PFSK-1 (cell line): ENCODE measurements at regions not wholly inside any gene's neighbourhood (a gene's known extent, or its start where the extent isn't known, plus 50 kb on each side); places are given as distances from the start of the nearest gene placed in this dataset.

Source experiments
- FOXP2 ChIP-seq: optimal IDR thresholded peaks from 2 replicates; pipeline ENCODE3; 2011; ENCODE audit warnings: borderline replicate concordance, control low read depth, inconsistent platforms; ENCODE audit not compliant: insufficient read depth; ENCODE audit errors: extremely low read length, extremely low read depth
- POLR2AphosphoS5 ChIP-seq: IDR thresholded peaks from 2 replicates; pipeline ENCODE4 v1.6.1; 2012; ENCODE audit warnings: low read depth, mild to moderate bottlenecking, control low read depth, low read length, moderate library complexity
- REST ChIP-seq, 2 experiments: IDR thresholded peaks; 2 replicates each; pipeline versions ENCODE4 v1.6.1 to v1.8.0; 2011 to 2012; ENCODE audit warnings: low read depth in 2 of 2, low read length in 2 of 2, control low read depth in 1 of 2, inconsistent platforms in 1 of 2, mild to moderate bottlenecking in 1 of 2, moderate library complexity in 1 of 2; ENCODE audit not compliant: insufficient read depth in 1 of 2
- SIN3A ChIP-seq: IDR thresholded peaks from 2 replicates; pipeline ENCODE4 v1.6.1; 2012; ENCODE audit warnings: mild to moderate bottlenecking, low read length, moderate library complexity, borderline replicate concordance; ENCODE audit not compliant: insufficient read depth
- TAF1 ChIP-seq: IDR thresholded peaks from 2 replicates; pipeline ENCODE4 v1.6.1; 2012; ENCODE audit warnings: low read length, control low read depth, borderline replicate concordance; ENCODE audit not compliant: insufficient read depth

- no peak for TF ChIP-seq REST (IDR thresholded peaks at IDR 0.05; ENCODE audit: insufficient read depth in 1 of 2, low read depth in 2 of 2, low read length in 2 of 2)
Measured at GRCh38 chr13:90177512-90177911, 1170.0 kb upstream of the MIR17HG start.

GRCh38 chr13:90184355-90184754 lies 1163.1 kb upstream of the MIR17HG start:
- TF ChIP-seq REST (IDR thresholded peaks at IDR 0.05; ENCODE audit: insufficient read depth in 1 of 2, low read depth in 2 of 2, low read length in 2 of 2), result no peak
- no peak for TF ChIP-seq SIN3A
- TF ChIP-seq TAF1, result no peak
- TF ChIP-seq FOXP2, result no peak
- no peak for TF ChIP-seq POLR2AphosphoS5

GRCh38 chr13:90185734-90186133 lies 1161.8 kb upstream of the MIR17HG start:
- no peak for TF ChIP-seq TAF1

GRCh38 chr13:90187478-90188350 lies 1159.8 kb upstream of the MIR17HG start:
- TF ChIP-seq POLR2AphosphoS5, result no peak
- no peak for TF ChIP-seq TAF1
- TF ChIP-seq SIN3A, result no peak
- TF ChIP-seq FOXP2, result no peak
- no peak for TF ChIP-seq REST (IDR thresholded peaks at IDR 0.05; ENCODE audit: insufficient read depth in 1 of 2, low read depth in 2 of 2, low read length in 2 of 2)

GRCh38 chr13:90188351-90188636 lies 1159.2 kb upstream of the MIR17HG start:
- TF ChIP-seq POLR2AphosphoS5 (no peak), SIN3A (no peak), FOXP2 (no peak), REST (IDR thresholded peaks at IDR 0.05; ENCODE audit: insufficient read depth in 1 of 2, low read depth in 2 of 2, low read length in 2 of 2) (no peak), TAF1 (no peak)

- TF ChIP-seq REST (IDR thresholded peaks at IDR 0.05; ENCODE audit: insufficient read depth in 1 of 2, low read depth in 2 of 2, low read length in 2 of 2), result no peak
- no peak for TF ChIP-seq TAF1
- no peak for TF ChIP-seq SIN3A
- TF ChIP-seq FOXP2, result no peak
- TF ChIP-seq POLR2AphosphoS5, result no peak
Measured at GRCh38 chr13:90197722-90198121, 1149.8 kb upstream of the MIR17HG start.
